AG04450 (cell line): ENCODE measurements at regions not wholly inside any gene's neighbourhood (a gene's known extent, or its start where the extent isn't known, plus 50 kb on each side); places are given as distances from the start of the nearest gene placed in this dataset.

Experiments used
- CTCF ChIA-PET: fragments of 300-600, 350-600 bp; formaldehyde crosslinking; extraction: SDS; loops from one replicate; lab custom pipeline; 2022; ENCODE audit warnings: antibody characterized with exemption, inconsistent platforms; lab: Charles Lee
- POLR2A ChIA-PET: fragments of 350-600 bp; formaldehyde crosslinking; extraction: SDS; loops from one replicate; lab custom pipeline; 2021; ENCODE audit warnings: antibody characterized with exemption, inconsistent platforms; lab: Yijun Ruan, JAX
- DNase-seq: peaks from one replicate; pipeline ENCODE4 v3.0.0-alpha.2; 2011; ENCODE audit warnings: low read depth, low spot score
- H3K27ac ChIP-seq: one replicate; pipeline ENCODE4 v1.5.1; 2012; ENCODE audit warnings: low read depth, low read length, control low read depth
- H3K27me3 ChIP-seq: one replicate; pipeline ENCODE4 v1.6.0; 2012; ENCODE audit warnings: low read length; ENCODE audit not compliant: control insufficient read depth, insufficient read depth
- H3K4me3 ChIP-seq: 2 replicates; pipeline ENCODE4 v1.5.1; 2011; ENCODE audit warnings: mild to moderate bottlenecking, low read depth, low read length, control low read depth
- H3K9me3 ChIP-seq: 2 replicates; pipeline ENCODE4 v1.5.1; 2012; ENCODE audit warnings: low read length; ENCODE audit not compliant: control insufficient read depth, insufficient read depth
- TF ChIP-seq, protein P1 (sequence below): IDR thresholded peaks from 2 replicates; pipeline ENCODE4 v1.5.1; 2011; ENCODE audit warnings: low read depth, low read length, control low read depth, inconsistent platforms

DNA sequence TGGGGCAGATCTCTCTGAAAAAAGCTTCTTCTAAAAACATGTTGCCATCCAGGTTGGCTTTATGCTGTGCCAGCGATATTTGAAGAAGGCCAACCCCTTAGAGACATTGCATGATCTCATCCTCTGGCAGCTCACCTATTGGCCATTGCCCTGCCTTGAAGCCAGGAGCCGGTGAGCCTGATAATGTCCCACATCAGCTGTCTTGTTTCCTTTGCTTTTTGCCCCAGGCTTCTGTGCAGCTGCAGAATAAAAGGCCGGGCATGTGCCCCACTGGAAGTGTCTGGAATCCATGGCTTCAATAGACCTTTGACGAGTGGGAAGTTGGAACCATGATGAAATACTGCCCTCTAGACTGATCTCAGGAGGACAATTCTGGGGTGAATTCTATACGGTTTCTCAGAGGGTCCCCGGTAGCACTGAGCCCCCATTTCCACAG, 523.5 kb upstream of the ZEB2 start:
- TF ChIP-seq, protein P1, sequence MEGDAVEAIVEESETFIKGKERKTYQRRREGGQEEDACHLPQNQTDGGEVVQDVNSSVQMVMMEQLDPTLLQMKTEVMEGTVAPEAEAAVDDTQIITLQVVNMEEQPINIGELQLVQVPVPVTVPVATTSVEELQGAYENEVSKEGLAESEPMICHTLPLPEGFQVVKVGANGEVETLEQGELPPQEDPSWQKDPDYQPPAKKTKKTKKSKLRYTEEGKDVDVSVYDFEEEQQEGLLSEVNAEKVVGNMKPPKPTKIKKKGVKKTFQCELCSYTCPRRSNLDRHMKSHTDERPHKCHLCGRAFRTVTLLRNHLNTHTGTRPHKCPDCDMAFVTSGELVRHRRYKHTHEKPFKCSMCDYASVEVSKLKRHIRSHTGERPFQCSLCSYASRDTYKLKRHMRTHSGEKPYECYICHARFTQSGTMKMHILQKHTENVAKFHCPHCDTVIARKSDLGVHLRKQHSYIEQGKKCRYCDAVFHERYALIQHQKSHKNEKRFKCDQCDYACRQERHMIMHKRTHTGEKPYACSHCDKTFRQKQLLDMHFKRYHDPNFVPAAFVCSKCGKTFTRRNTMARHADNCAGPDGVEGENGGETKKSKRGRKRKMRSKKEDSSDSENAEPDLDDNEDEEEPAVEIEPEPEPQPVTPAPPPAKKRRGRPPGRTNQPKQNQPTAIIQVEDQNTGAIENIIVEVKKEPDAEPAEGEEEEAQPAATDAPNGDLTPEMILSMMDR: no peak
- Histone ChIP-seq H3K9me3 (no peaks in the 10 kb centered on the region), H3K27me3 (no peaks in the 10 kb centered on the region), H3K4me3 (no peak overlapping the region), H3K27ac (no peak overlapping the region)
- POLR2A ChIA-PET: no interaction called here
- no peak for DNase-seq
- CTCF ChIA-PET: no interaction called here

DNA sequence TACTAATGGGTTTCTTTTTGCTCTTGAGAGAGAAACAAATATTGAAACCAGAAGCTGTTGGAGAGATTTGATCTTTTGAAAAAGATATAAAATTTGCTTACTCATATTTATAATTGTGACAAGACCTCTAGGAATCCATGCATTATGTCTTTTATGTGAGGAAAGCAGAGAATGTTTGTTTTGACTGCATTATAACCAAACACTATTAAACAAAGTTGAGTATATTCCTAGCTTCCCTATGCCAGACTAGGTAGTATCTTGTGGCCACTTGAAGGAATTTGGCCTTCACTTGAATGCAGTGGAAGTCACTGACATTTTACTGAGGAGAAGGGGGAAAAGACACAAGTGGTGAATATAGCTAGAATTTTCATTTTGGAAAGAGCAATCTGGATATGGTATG, 521.8 kb upstream of the ZEB2 start:
- CTCF ChIA-PET: no interaction called here
- TF ChIP-seq, protein P1: no peak
- Histone ChIP-seq H3K27ac (no peak overlapping the region), H3K4me3 (no peak overlapping the region), H3K27me3 (no peaks in the 10 kb centered on the region), H3K9me3 (no peaks in the 10 kb centered on the region)
- no peak for DNase-seq
- POLR2A ChIA-PET: no interaction called here

DNA sequence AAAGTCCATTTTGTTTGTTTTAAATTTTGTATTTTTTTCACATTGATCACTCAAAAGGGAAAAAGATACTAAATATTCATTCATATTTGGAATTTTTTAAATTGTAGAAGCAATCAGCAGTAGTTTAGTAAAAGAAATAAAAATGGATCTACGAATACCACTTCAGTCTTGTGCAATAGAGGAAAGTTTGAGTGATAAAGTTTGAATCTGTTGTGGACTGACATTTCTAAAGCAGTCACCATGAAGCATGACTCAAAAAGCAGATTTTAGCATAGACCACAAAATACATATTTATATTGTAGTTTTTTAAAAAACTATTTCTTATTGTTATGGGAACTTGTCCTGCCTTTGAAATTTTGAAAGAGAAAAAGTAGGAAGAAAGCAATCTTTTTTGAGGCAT, 520.5 kb upstream of the ZEB2 start:
- CTCF ChIA-PET: no interaction called here
- no peak for DNase-seq

DNA sequence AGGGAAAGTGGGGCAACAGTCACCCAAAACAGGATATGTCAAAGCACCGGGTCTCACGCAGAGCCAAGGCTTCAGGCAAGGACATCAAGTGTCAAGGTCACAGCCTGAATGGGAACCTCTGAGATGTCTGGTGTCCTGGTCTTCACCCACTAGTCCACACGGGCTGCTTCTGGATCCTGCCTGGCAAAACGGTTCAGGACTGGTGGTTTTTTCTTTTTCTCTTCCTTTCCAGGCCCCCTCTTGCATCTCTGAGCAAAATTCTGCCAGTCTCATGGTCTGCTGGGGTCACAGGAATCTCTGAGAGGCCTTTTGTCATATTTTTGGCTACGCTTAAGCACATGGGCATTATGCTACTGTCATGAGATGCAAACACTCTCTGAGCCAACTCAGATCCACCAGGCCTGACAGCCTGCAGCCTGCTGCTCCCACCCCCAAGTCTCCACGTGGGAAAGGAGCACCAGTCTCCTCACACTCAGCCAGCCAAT, 518.2 kb upstream of the ZEB2 start:
- no peak for DNase-seq
- Histone ChIP-seq H3K9me3 (no peaks in the 10 kb centered on the region), H3K27me3 (no peaks in the 10 kb centered on the region), H3K27ac (no peak overlapping the region), H3K4me3 (no peak overlapping the region)
- TF ChIP-seq, protein P1: no peak
- ChIA-PET CTCF (no interaction called here), POLR2A (no interaction called here)

More for the DNA sequence above, 520.5 kb upstream of the ZEB2 start:
- Histone ChIP-seq H3K27me3 (no peaks in the 10 kb centered on the region), H3K27ac (no peak overlapping the region), H3K4me3 (no peak overlapping the region), H3K9me3 (no peaks in the 10 kb centered on the region)
- POLR2A ChIA-PET: no interaction called here
- TF ChIP-seq, protein P1: no peak

DNA sequence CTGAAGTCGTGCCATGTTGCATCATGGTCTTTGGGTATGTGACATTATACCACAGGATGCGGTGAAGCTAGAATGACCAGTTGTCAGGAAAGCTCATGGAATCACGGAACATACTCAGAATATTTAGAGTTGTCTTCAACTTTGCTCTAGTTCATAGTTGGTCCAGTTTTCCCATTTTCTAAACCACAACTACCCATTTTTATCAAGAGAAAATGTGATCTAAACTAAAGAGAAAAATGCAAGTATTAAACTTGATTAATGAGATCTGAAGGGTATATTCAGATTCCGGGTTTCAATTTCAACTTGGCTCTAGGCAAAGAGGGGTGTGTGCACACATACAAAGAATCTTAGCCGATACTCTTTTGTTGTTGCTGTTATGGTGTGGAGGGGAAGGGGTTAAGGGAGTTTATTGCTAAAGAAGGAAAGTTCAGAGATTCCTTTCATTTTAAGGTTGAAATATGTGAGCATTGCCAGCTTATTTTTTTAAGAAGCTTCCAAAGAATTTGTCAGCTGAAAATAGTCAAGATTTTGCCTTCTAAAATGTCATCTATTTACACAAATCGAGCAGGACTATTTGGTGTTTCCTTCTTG, 516.6 kb upstream of the ZEB2 start:
- no peak for DNase-seq
- POLR2A ChIA-PET: no interaction called here

More for the DNA sequence above, 516.6 kb upstream of the ZEB2 start:
- no peaks in the 10 kb centered on the region for H3K9me3 ChIP-seq
- CTCF ChIA-PET: no interaction called here
- no peak overlapping the region for H3K4me3 ChIP-seq
- TF ChIP-seq, protein P1: no peak
- no peaks in the 10 kb centered on the region for H3K27me3 ChIP-seq
- no peak overlapping the region for H3K27ac ChIP-seq
